Muscle of leg (tissue), 3 donors: ENCODE measurements at regions not wholly inside any gene's neighbourhood (a gene's known extent, or its start where the extent isn't known, plus 50 kb on each side); places are given as distances from the start of the nearest gene placed in this dataset.

Source experiments
- DNase-seq: peaks from one replicate; pipeline ENCODE4 v3.0.0; 2013
- H3K27ac ChIP-seq: one replicate; pipeline ENCODE4 v1.5.1; 2013; ENCODE audit warnings: mild to moderate bottlenecking, low read length, control low read depth
- H3K27me3 ChIP-seq: one replicate; pipeline ENCODE4 v1.6.1; 2013; ENCODE audit warnings: low read length; ENCODE audit not compliant: control insufficient read depth, insufficient read depth
- H3K36me3 ChIP-seq: one replicate; pipeline ENCODE4 v1.6.1; 2013; ENCODE audit warnings: low read length; ENCODE audit not compliant: control insufficient read depth, insufficient read depth
- H3K4me1 ChIP-seq: one replicate; pipeline ENCODE4 v1.6.1; 2013; ENCODE audit warnings: low read length; ENCODE audit not compliant: control insufficient read depth, insufficient read depth
- H3K4me3 ChIP-seq: one replicate; pipeline ENCODE4 v1.5.1; 2013; ENCODE audit warnings: low read length, control low read depth
- H3K9me3 ChIP-seq: replicated peaks from 2 replicates; pipeline ENCODE4 v1.6.1; 2013; ENCODE audit warnings: low read depth, low read length; ENCODE audit not compliant: control insufficient read depth
- WGBS: methylation state at CpG from one replicate; pipeline ENCODE4 v1.1.5; 2013; ENCODE audit warnings: missing lambda C conversion rate; ENCODE audit not compliant: insufficient coverage; 5-methylcytosine and 5-hydroxymethylcytosine counted together

GRCh38 chr16:55179852-55180585 lies 144.0 kb upstream of the IRX6 start:
- H3K27ac ChIP-seq: no peak overlapping the region
- H3K4me1 ChIP-seq: no peaks in the 10 kb centered on the region
- 31% methylated on average over 13 of the region's 15 CpGs for WGBS
- H3K27me3 ChIP-seq: no peaks in the 10 kb centered on the region
- no peak overlapping the region for H3K4me3 ChIP-seq
- no peaks in the 10 kb centered on the region for H3K36me3 ChIP-seq
- no peak for DNase-seq
- H3K9me3 ChIP-seq: no peaks in the 10 kb centered on the region

DNA sequence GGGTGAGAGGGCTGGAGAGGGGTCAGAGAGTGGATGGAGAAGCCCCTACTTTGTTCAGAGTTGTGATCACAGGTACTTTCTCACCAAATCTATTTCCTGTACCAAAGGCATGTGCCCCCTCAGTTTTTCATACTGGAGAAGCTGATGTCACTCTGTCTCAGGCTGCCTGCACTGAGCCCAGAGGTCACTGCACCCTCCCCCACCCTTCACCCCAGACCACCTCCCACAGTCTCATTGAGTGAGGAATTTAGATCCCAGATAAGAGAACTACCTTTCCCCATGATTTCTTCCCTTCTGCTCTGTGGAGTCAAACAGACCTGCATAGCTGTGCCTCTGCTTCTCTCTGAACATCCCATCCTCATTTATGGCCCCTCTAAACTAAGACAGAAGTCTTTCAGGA lies 140.0 kb upstream of the IRX6 start:
- peaks cover 5% of the 10 kb centered on the region for H3K27me3 ChIP-seq
- no peak for DNase-seq

GRCh38 chr16:55184619-55185018 lies 139.4 kb upstream of the IRX6 start:
- no peak for DNase-seq
- 20% methylated on average over 1 of the region's 3 CpGs for WGBS
- H3K4me1 ChIP-seq: no peaks in the 10 kb centered on the region
- no peak overlapping the region for H3K4me3 ChIP-seq
- H3K27ac ChIP-seq: no peak overlapping the region
- no peaks in the 10 kb centered on the region for H3K36me3 ChIP-seq
- H3K27me3 ChIP-seq: peaks cover 8% of the 10 kb centered on the region
- H3K9me3 ChIP-seq: no peaks in the 10 kb centered on the region

More for the DNA sequence above, 140.0 kb upstream of the IRX6 start:
- Histone ChIP-seq H3K36me3 (no peaks in the 10 kb centered on the region), H3K4me3 (no peak overlapping the region), H3K4me1 (no peaks in the 10 kb centered on the region), H3K9me3 (no peaks in the 10 kb centered on the region), H3K27ac (no peak overlapping the region)

- Histone ChIP-seq H3K4me3 (no peak overlapping the region), H3K27me3 (peaks cover 23% of the 10 kb centered on the region), H3K9me3 (peaks cover 5% of the 10 kb centered on the region), H3K4me1 (no peaks in the 10 kb centered on the region), H3K36me3 (no peaks in the 10 kb centered on the region), H3K27ac (no peak overlapping the region)
- 38% methylated on average over 3 of the region's 6 CpGs for WGBS
- no peak for DNase-seq
Measured at GRCh38 chr16:55189224-55189623, 134.8 kb upstream of the IRX6 start.

- Histone ChIP-seq H3K9me3 (peaks cover 5% of the 10 kb centered on the region), H3K4me3 (no peak overlapping the region), H3K36me3 (no peaks in the 10 kb centered on the region), H3K4me1 (no peaks in the 10 kb centered on the region), H3K27me3 (peaks cover 23% of the 10 kb centered on the region), H3K27ac (no peak overlapping the region)
- DNase-seq: no peak
- 26% methylated on average over 15 of the region's 23 CpGs for WGBS
Measured at GRCh38 chr16:55189682-55190636, 134.0 kb upstream of the IRX6 start.

GRCh38 chr16:55192734-55193133 lies 131.3 kb upstream of the IRX6 start:
- Histone ChIP-seq H3K4me3 (no peak overlapping the region), H3K4me1 (no peaks in the 10 kb centered on the region), H3K27ac (no peak overlapping the region), H3K9me3 (peaks cover 5% of the 10 kb centered on the region), H3K36me3 (no peaks in the 10 kb centered on the region), H3K27me3 (peaks cover 23% of the 10 kb centered on the region)
- no peak for DNase-seq

DNA sequence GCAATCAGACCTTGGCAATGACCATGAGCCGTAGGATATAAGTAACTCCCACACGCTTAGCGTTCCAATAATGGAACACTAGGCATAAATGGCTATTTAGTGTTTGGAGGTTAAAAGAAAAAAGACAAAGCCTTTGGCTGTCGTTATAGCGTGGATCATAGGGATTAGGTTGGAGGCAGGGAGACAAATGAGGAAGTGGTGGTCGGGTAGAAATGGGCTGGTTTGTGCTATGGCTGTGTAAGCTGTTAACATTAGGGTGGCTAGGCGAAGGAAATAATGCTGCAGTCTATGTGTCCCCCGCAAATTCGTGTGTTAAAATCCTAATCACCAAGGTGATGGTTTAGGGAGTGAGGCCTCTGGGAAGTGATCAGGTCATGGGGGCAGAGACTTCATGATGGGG lies 120.4 kb upstream of the IRX6 start:
- no peaks in the 10 kb centered on the region for H3K4me1 ChIP-seq
- H3K9me3 ChIP-seq: no peaks in the 10 kb centered on the region
- H3K27me3 ChIP-seq: peaks cover 4% of the 10 kb centered on the region
- no peak overlapping the region for H3K4me3 ChIP-seq
- H3K27ac ChIP-seq: no peak overlapping the region
- DNase-seq: no peak
- 54% methylated on average over 8 of the region's 9 CpGs for WGBS
- no peaks in the 10 kb centered on the region for H3K36me3 ChIP-seq

GRCh38 chr16:55204069-55204468 lies 119.9 kb upstream of the IRX6 start:
- WGBS: no CpG with 5 or more reads among the region's 1 CpG
- peaks cover 4% of the 10 kb centered on the region for H3K27me3 ChIP-seq
- H3K9me3 ChIP-seq: no peaks in the 10 kb centered on the region

DNA sequence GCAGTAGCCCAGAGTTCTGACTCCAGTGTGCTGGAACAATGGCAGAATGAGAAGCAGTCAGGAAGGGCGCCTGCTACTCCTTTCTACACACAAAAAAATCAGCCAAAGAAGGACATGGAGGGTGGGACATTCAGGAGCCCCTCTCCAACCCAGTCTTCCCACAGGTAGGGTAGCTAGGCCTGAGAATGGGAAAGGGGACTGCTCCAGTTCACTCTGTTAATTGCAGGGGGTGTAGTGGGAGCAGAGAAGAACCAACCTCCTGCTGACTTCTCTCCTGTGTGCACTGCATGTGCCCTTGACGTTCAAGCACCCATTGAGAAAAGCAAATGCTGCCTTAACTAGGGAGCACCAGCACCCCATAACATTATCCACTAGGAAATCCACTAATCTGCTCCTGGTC lies 119.1 kb upstream of the IRX6 start:
- H3K9me3 ChIP-seq: no peaks in the 10 kb centered on the region
- DNase-seq: no peak
- no peak overlapping the region for H3K4me3 ChIP-seq
- no peak overlapping the region for H3K27ac ChIP-seq
- H3K27me3 ChIP-seq: peaks cover 4% of the 10 kb centered on the region
- no peaks in the 10 kb centered on the region for H3K36me3 ChIP-seq
- no CpG with 5 or more reads among the region's 2 CpGs for WGBS
- no peaks in the 10 kb centered on the region for H3K4me1 ChIP-seq

More at GRCh38 chr16:55204069-55204468, 119.9 kb upstream of the IRX6 start:
- H3K36me3 ChIP-seq: no peaks in the 10 kb centered on the region
- DNase-seq: no peak
- H3K4me1 ChIP-seq: no peaks in the 10 kb centered on the region
- no peak overlapping the region for H3K4me3 ChIP-seq
- H3K27ac ChIP-seq: no peak overlapping the region

GRCh38 chr16:55207693-55208428 lies 116.1 kb upstream of the IRX6 start:
- no peak for DNase-seq
- peaks cover 4% of the 10 kb centered on the region for H3K27me3 ChIP-seq
- H3K36me3 ChIP-seq: no peaks in the 10 kb centered on the region
- H3K27ac ChIP-seq: no peak overlapping the region
- 44% methylated on average over 4 of the region's 7 CpGs for WGBS
- H3K4me1 ChIP-seq: no peaks in the 10 kb centered on the region
- no peaks in the 10 kb centered on the region for H3K9me3 ChIP-seq
- no peak overlapping the region for H3K4me3 ChIP-seq
